SK-N-DZ (cell line): ENCODE measurements at regions not wholly inside any gene's neighbourhood (a gene's known extent, or its start where the extent isn't known, plus 50 kb on each side); places are given as distances from the start of the nearest gene placed in this dataset.

Experiments used
- DNase-seq: peaks from one replicate; pipeline ENCODE4 v3.0.0-alpha.2; 2015; ENCODE audit warnings: low spot score

- DNase-seq, result no peak
These were observed 152.0 kb downstream of the KCNA5 start for GRCh38 chr12:5195691-5196090.

GRCh38 chr12:5197131-5197530 lies 153.5 kb downstream of the KCNA5 start:
- DNase-seq, result no peak

- DNase-seq, result no peak
These were observed 154.0 kb downstream of the KCNA5 start for GRCh38 chr12:5197656-5198055.

- DNase-seq, result peak; percentile 36
These were observed 156.8 kb downstream of the KCNA5 start for GRCh38 chr12:5200278-5201087.

- peak; percentile 84 for DNase-seq
These were observed 158.0 kb downstream of the KCNA5 start for GRCh38 chr12:5201554-5202218.

GRCh38 chr12:5203274-5203673 lies 159.6 kb downstream of the KCNA5 start:
- no peak for DNase-seq

GRCh38 chr12:5203720-5204119 lies 160.0 kb downstream of the KCNA5 start:
- DNase-seq, result no peak

GRCh38 chr12:5204271-5204670 lies 160.6 kb downstream of the KCNA5 start:
- DNase-seq, result no peak

- no peak for DNase-seq
These were observed 161.2 kb downstream of the KCNA5 start for GRCh38 chr12:5204831-5205230.

- DNase-seq, result no peak
These were observed 162.9 kb downstream of the KCNA5 start for GRCh38 chr12:5206401-5207175.

- no peak for DNase-seq
These were observed 166.7 kb downstream of the KCNA5 start for GRCh38 chr12:5210179-5210922.

GRCh38 chr12:5210923-5211290 lies 167.2 kb downstream of the KCNA5 start:
- DNase-seq, result no peak

GRCh38 chr12:5213336-5213735 lies 169.7 kb downstream of the KCNA5 start:
- no peak for DNase-seq

GRCh38 chr12:5213990-5214389 lies 170.3 kb downstream of the KCNA5 start:
- DNase-seq, result no peak

- no peak for DNase-seq
These were observed 174.3 kb downstream of the KCNA5 start for GRCh38 chr12:5217936-5218335.

GRCh38 chr12:5220099-5220498 lies 176.4 kb downstream of the KCNA5 start:
- no peak for DNase-seq

- DNase-seq, result no peak
These were observed 177.2 kb downstream of the KCNA5 start for GRCh38 chr12:5220835-5221234.

GRCh38 chr12:5222011-5222461 lies 178.4 kb downstream of the KCNA5 start:
- DNase-seq, result no peak

- no peak for DNase-seq
These were observed 179.1 kb downstream of the KCNA5 start for GRCh38 chr12:5222729-5223128.

- no peak for DNase-seq
These were observed 180.2 kb downstream of the KCNA5 start for GRCh38 chr12:5223881-5224280.

- DNase-seq, result no peak
These were observed 182.9 kb downstream of the KCNA5 start for GRCh38 chr12:5226581-5226980.
